SK-N-SH (cell line): ENCODE measurements at regions not wholly inside any gene's neighbourhood (a gene's known extent, or its start where the extent isn't known, plus 50 kb on each side); places are given as distances from the start of the nearest gene placed in this dataset.

ENCODE experiments used
- CTCF ChIA-PET: fragments of 300-600, 350-600 bp; formaldehyde crosslinking; extraction: SDS; loops from one replicate; lab custom pipeline; 2021; lab: Yijun Ruan, JAX
- POLR2A ChIA-PET: fragments of 350-600 bp; sonication (Branson Sonifier 250); formaldehyde crosslinking; extraction: SDS; loops from one replicate; lab custom pipeline; 2020; ENCODE audit warnings: antibody characterized with exemption, inconsistent platforms; lab: Yijun Ruan, JAX
- DNase-seq: peaks from one replicate; pipeline ENCODE4 v3.0.0; 2012
- H2AFZ ChIP-seq: fragments of 200-600 bp; sonication (generic); 2 replicates; pipeline ENCODE4 v1.8.1; 2016; ENCODE audit warnings: antibody characterized with exemption, mild to moderate bottlenecking, low read depth
- H3F3A ChIP-seq: fragments of 200-600 bp; sonication (generic); replicated peaks from 2 replicates; pipeline ENCODE3; 2016; ENCODE audit warnings: antibody characterized with exemption, mild to moderate bottlenecking; ENCODE audit not compliant: insufficient read depth
- H3K27ac ChIP-seq, 2 experiments: fragments of 200-500 bp in 1 of 2; fragments of 200-600 bp in 1 of 2; sonication (Bioruptor generic) in 1 of 2; sonication (generic), shearing (Covaris generic) in 1 of 2; 2 replicates each; pipeline versions ENCODE4 v1.5.1 to v1.6.1; 2014 to 2016; ENCODE audit warnings: low read depth in 2 of 2, inconsistent platforms in 1 of 2, low read length in 1 of 2, mild to moderate bottlenecking in 1 of 2, mixed read lengths in 1 of 2
- H3K27me3 ChIP-seq: fragments of 200-600 bp; sonication (generic), shearing (Covaris generic); 2 replicates; pipeline ENCODE4 v1.6.1; 2016; ENCODE audit warnings: mixed run types; ENCODE audit not compliant: insufficient read depth
- H3K36me3 ChIP-seq, 2 experiments: fragments of 200-500 bp in 1 of 2; fragments of 200-600 bp in 1 of 2; sonication (Bioruptor generic) in 1 of 2; sonication (generic) in 1 of 2; replicated peaks in 1 of 2; 2 replicates each; pipeline versions ENCODE3 to v1.5.1; 2014 to 2016; ENCODE audit warnings: low read length in 1 of 2, mild to moderate bottlenecking in 1 of 2; ENCODE audit not compliant: insufficient read depth in 2 of 2, control insufficient read depth in 1 of 2
- H3K4me1 ChIP-seq, 2 experiments: fragments of 200-500 bp in 1 of 2; fragments of 200-600 bp in 1 of 2; sonication (Bioruptor generic) in 1 of 2; sonication (generic), shearing (Covaris generic) in 1 of 2; 2 replicates each; pipeline versions ENCODE4 v1.5.1 to v1.6.1; 2014 to 2016; ENCODE audit warnings: low read depth in 1 of 2, low read length in 1 of 2, mixed run types in 1 of 2; ENCODE audit not compliant: insufficient read depth in 2 of 2, control insufficient read depth in 1 of 2
- H3K4me2 ChIP-seq: fragments of 200-600 bp; sonication (generic), shearing (Covaris generic); 2 replicates; pipeline ENCODE4 v1.6.1; 2017; ENCODE audit warnings: mixed run types
- H3K4me3 ChIP-seq, 2 experiments: fragments of 200-500 bp in 1 of 2; fragments of 200-600 bp in 1 of 2; sonication (Bioruptor generic) in 1 of 2; sonication (generic), shearing (Covaris generic) in 1 of 2; 2 replicates each; pipeline versions ENCODE4 v1.5.1 to v1.8.1; 2014 to 2016; ENCODE audit warnings: low read depth in 2 of 2, inconsistent platforms in 1 of 2, low read length in 1 of 2, mild to moderate bottlenecking in 1 of 2, mixed read lengths in 1 of 2, moderate library complexity in 1 of 2
- H3K79me2 ChIP-seq: fragments of 200-600 bp; sonication (generic); 2 replicates; pipeline ENCODE4 v1.8.1; 2017; ENCODE audit warnings: mild to moderate bottlenecking; ENCODE audit not compliant: insufficient read depth
- H3K9ac ChIP-seq: fragments of 200-600 bp; sonication (generic); 2 replicates; pipeline ENCODE4 v1.6.1; 2017; ENCODE audit warnings: mixed run types
- H3K9me2 ChIP-seq: fragments of 200-600 bp; sonication (generic); 2 replicates; pipeline ENCODE4 v1.6.1; 2017; ENCODE audit warnings: mixed run types
- H3K9me3 ChIP-seq: fragments of 200-600 bp; sonication (generic); 2 replicates; pipeline ENCODE4 v1.6.1; 2017; ENCODE audit warnings: mixed run types, mild to moderate bottlenecking, moderate library complexity
- H4K20me1 ChIP-seq: fragments of 200-600 bp; sonication (generic); 2 replicates; pipeline ENCODE4 v1.6.1; 2017; ENCODE audit warnings: mild to moderate bottlenecking, mixed run types; ENCODE audit not compliant: insufficient read depth
- FOSL2 ChIP-seq: IDR thresholded peaks from 2 replicates; pipeline ENCODE4 v1.4.0; 2012; ENCODE audit warnings: low read depth, mild to moderate bottlenecking, moderate library complexity, borderline replicate concordance
- FOXJ3 ChIP-seq: sonication (generic); formaldehyde crosslinking; IDR thresholded peaks from 2 replicates; pipeline ENCODE4 v1.5.1; 2020; ENCODE audit warnings: mild to moderate bottlenecking, missing genetic modification reagents
- NRF1 ChIP-seq: IDR thresholded peaks from 2 replicates; pipeline ENCODE4 v1.6.1; 2012; ENCODE audit warnings: low read depth, mild to moderate bottlenecking, low read length
- POLR2AphosphoS5 ChIP-seq: IDR thresholded peaks from 2 replicates; pipeline ENCODE4 v1.6.1; 2012; ENCODE audit warnings: low read depth, low read length
- RXRA ChIP-seq: IDR thresholded peaks from 2 replicates; pipeline ENCODE4 v1.4.0; 2012; ENCODE audit warnings: low read depth, mild to moderate bottlenecking, borderline replicate concordance
- SIN3A ChIP-seq: IDR thresholded peaks from 2 replicates; pipeline ENCODE4 v1.6.1; 2012; ENCODE audit warnings: low read depth, mild to moderate bottlenecking, low read length, moderate library complexity, borderline replicate concordance
- TCF12 ChIP-seq: IDR thresholded peaks from 2 replicates; pipeline ENCODE4 v1.4.0; 2012
- WGBS: methylation state at CpG from one replicate; pipeline ENCODE4 v1.1.6; 2017; ENCODE audit warnings: low lambda C conversion rate; 5-methylcytosine and 5-hydroxymethylcytosine counted together
- TF ChIP-seq, protein P1 (sequence below): fragments of 200-600 bp; sonication (generic); IDR thresholded peaks from 2 replicates; pipeline ENCODE4 v1.6.1; 2017; ENCODE audit warnings: antibody characterized with exemption, mild to moderate bottlenecking, moderate library complexity
- TF ChIP-seq, protein P2 (sequence below): IDR thresholded peaks from 2 replicates; pipeline ENCODE4 v1.6.1; 2012; ENCODE audit warnings: mild to moderate bottlenecking, low read depth, low read length, moderate library complexity
- TF ChIP-seq, protein P3 (sequence below): IDR thresholded peaks from 2 replicates; pipeline ENCODE4 v1.4.0; 2012; ENCODE audit warnings: low read depth, borderline replicate concordance

DNA sequence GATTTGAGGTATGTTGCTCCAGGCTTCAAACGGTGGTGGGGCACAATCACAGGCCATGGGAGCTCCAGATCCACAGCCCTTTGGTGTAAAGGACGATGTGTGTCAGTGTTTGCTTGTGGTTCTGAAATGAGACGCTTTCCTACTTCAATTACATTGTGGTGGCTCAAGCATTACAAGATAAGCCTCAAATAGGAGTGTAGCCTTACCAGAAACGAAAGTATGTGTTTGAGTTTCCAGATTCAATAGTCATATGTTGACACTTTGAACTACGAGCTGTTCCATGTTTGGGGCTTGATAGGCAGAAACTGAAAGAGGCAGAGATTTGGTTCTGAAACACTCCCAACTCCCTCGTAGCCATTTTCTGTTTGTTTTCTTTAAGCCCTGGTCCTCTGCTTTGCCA is 187.1 kb downstream of the MYLK4 start:
- Histone ChIP-seq H3K79me2 (no peaks in the 10 kb centered on the region), H3K4me2 (peak overlapping the region; percentile 16; the same call in 1 of the 2 replicates), H3K27me3 (no peaks in the 10 kb centered on the region; the same call in 1 of the 2 replicates), H3K4me3 (0 out of 4 replicates have a peak overlapping the region, but pooled peaks of 1 of the 2 experiments have one; percentile 22), H3K9me2 (no peaks in the 10 kb centered on the region), H4K20me1 (no peaks in the 10 kb centered on the region), H3F3A (no peaks in the 10 kb centered on the region), H3K9ac (no peak overlapping the region), H2AFZ (no peak overlapping the region), H3K4me1 (peaks cover 0 to 17% of the 10 kb centered on the region in 2 experiments; a peak in 1 of 4 replicates), H3K27ac (no peak overlapping the region), H3K36me3 (no peaks in the 10 kb centered on the region), H3K9me3 (no peaks in the 10 kb centered on the region)
- DNase-seq: no peak
- ChIA-PET CTCF (no interaction called here), POLR2A (no interaction called here)
- WGBS: 5% methylated on average over 5 of the region's 6 CpGs
- TF ChIP-seq RXRA (no peak), FOXJ3 (CRISPR knock-in tag) (no peak), POLR2AphosphoS5 (no peak), FOSL2 (no peak), SIN3A (no peak), TCF12 (no peak), NRF1 (no peak)
- TF ChIP-seq, protein P1, sequence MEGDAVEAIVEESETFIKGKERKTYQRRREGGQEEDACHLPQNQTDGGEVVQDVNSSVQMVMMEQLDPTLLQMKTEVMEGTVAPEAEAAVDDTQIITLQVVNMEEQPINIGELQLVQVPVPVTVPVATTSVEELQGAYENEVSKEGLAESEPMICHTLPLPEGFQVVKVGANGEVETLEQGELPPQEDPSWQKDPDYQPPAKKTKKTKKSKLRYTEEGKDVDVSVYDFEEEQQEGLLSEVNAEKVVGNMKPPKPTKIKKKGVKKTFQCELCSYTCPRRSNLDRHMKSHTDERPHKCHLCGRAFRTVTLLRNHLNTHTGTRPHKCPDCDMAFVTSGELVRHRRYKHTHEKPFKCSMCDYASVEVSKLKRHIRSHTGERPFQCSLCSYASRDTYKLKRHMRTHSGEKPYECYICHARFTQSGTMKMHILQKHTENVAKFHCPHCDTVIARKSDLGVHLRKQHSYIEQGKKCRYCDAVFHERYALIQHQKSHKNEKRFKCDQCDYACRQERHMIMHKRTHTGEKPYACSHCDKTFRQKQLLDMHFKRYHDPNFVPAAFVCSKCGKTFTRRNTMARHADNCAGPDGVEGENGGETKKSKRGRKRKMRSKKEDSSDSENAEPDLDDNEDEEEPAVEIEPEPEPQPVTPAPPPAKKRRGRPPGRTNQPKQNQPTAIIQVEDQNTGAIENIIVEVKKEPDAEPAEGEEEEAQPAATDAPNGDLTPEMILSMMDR: no peak
- TF ChIP-seq, protein P2, sequence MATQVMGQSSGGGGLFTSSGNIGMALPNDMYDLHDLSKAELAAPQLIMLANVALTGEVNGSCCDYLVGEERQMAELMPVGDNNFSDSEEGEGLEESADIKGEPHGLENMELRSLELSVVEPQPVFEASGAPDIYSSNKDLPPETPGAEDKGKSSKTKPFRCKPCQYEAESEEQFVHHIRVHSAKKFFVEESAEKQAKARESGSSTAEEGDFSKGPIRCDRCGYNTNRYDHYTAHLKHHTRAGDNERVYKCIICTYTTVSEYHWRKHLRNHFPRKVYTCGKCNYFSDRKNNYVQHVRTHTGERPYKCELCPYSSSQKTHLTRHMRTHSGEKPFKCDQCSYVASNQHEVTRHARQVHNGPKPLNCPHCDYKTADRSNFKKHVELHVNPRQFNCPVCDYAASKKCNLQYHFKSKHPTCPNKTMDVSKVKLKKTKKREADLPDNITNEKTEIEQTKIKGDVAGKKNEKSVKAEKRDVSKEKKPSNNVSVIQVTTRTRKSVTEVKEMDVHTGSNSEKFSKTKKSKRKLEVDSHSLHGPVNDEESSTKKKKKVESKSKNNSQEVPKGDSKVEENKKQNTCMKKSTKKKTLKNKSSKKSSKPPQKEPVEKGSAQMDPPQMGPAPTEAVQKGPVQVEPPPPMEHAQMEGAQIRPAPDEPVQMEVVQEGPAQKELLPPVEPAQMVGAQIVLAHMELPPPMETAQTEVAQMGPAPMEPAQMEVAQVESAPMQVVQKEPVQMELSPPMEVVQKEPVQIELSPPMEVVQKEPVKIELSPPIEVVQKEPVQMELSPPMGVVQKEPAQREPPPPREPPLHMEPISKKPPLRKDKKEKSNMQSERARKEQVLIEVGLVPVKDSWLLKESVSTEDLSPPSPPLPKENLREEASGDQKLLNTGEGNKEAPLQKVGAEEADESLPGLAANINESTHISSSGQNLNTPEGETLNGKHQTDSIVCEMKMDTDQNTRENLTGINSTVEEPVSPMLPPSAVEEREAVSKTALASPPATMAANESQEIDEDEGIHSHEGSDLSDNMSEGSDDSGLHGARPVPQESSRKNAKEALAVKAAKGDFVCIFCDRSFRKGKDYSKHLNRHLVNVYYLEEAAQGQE: no peak
- TF ChIP-seq, protein P3, sequence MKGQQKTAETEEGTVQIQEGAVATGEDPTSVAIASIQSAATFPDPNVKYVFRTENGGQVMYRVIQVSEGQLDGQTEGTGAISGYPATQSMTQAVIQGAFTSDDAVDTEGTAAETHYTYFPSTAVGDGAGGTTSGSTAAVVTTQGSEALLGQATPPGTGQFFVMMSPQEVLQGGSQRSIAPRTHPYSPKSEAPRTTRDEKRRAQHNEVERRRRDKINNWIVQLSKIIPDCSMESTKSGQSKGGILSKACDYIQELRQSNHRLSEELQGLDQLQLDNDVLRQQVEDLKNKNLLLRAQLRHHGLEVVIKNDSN: no peak
